Astrocyte (in vitro differentiated cells and primary cell): ENCODE measurements at regions not wholly inside any gene's neighbourhood (a gene's known extent, or its start where the extent isn't known, plus 50 kb on each side); places are given as distances from the start of the nearest gene placed in this dataset.
"Not testable (repeated sequence)": the region's sequence is repeated elsewhere in the genome, so short reads cannot be mapped to it uniquely, and the experiment has no call there.

Source experiments
- DNase-seq: peaks from one replicate; pipeline ENCODE4 v3.0.0-alpha.2; 2010; ENCODE audit warnings: low read depth
- FAIRE-seq: peaks from 2 replicates; lab custom pipeline; 2011; peaks lifted over from hg19 to GRCh38; lab: Jason Lieb, UNC
- H2AFZ ChIP-seq: 2 replicates; pipeline ENCODE4 v1.6.0; 2012; ENCODE audit warnings: low read depth, low read length, inconsistent platforms
- H3K27ac ChIP-seq: 2 replicates; pipeline ENCODE4 v1.5.1; 2011; ENCODE audit warnings: low read depth, low read length, inconsistent platforms
- H3K27me3 ChIP-seq: 2 replicates; pipeline ENCODE4 v1.6.0; 2011; ENCODE audit warnings: low read length, inconsistent platforms; ENCODE audit not compliant: insufficient read depth
- H3K36me3 ChIP-seq: 2 replicates; pipeline ENCODE4 v1.5.1; 2011; ENCODE audit warnings: low read length, inconsistent platforms; ENCODE audit not compliant: insufficient read depth
- H3K4me1 ChIP-seq: 2 replicates; pipeline ENCODE4 v1.5.1; 2011; ENCODE audit warnings: low read length, inconsistent platforms; ENCODE audit not compliant: insufficient read depth
- H3K4me2 ChIP-seq: 2 replicates; pipeline ENCODE4 v1.6.0; 2012; ENCODE audit warnings: low read length, inconsistent platforms
- H3K4me3 ChIP-seq: 2 replicates; pipeline ENCODE4 v1.5.1; 2011; ENCODE audit warnings: low read depth, mild to moderate bottlenecking, low read length, inconsistent platforms; ENCODE audit not compliant: insufficient read depth
- H3K79me2 ChIP-seq: 2 replicates; pipeline ENCODE4 v1.6.0; 2012; ENCODE audit warnings: mild to moderate bottlenecking, low read length, inconsistent platforms; ENCODE audit not compliant: insufficient read depth
- H3K9ac ChIP-seq: 2 replicates; pipeline ENCODE4 v1.6.0; 2012; ENCODE audit warnings: mild to moderate bottlenecking, low read length, inconsistent platforms
- H3K9me3 ChIP-seq: 2 replicates; pipeline ENCODE4 v1.5.1; 2012; ENCODE audit warnings: low read depth, mild to moderate bottlenecking, low read length, inconsistent platforms; ENCODE audit not compliant: insufficient read depth
- H4K20me1 ChIP-seq: 2 replicates; pipeline ENCODE4 v1.6.0; 2012; ENCODE audit warnings: low read length, inconsistent platforms; ENCODE audit not compliant: insufficient read depth
- H3K27ac Mint-ChIP-seq: one replicate; pipeline ENCODE4 v1.8.0; 2021; ENCODE audit warnings: mild to moderate bottlenecking, mixed read lengths; ENCODE audit not compliant: unreplicated experiment
- H3K27me3 Mint-ChIP-seq: one replicate; pipeline ENCODE4 v1.8.0; 2021; ENCODE audit warnings: low read depth, mixed read lengths; ENCODE audit not compliant: unreplicated experiment
- H3K36me3 Mint-ChIP-seq: one replicate; pipeline ENCODE4 v1.8.0; 2021; ENCODE audit warnings: low read depth, mixed read lengths; ENCODE audit not compliant: unreplicated experiment
- H3K4me1 Mint-ChIP-seq: one replicate; pipeline ENCODE4 v1.8.0; 2021; ENCODE audit warnings: low read depth, mixed read lengths; ENCODE audit not compliant: unreplicated experiment
- H3K4me3 Mint-ChIP-seq: one replicate; pipeline ENCODE4 v1.8.0; 2021; ENCODE audit warnings: mild to moderate bottlenecking, moderate library complexity, mixed read lengths; ENCODE audit not compliant: unreplicated experiment
- H3K9me3 Mint-ChIP-seq: one replicate; pipeline ENCODE4 v1.8.0; 2021; ENCODE audit warnings: mild to moderate bottlenecking, mixed read lengths; ENCODE audit not compliant: unreplicated experiment

DNA sequence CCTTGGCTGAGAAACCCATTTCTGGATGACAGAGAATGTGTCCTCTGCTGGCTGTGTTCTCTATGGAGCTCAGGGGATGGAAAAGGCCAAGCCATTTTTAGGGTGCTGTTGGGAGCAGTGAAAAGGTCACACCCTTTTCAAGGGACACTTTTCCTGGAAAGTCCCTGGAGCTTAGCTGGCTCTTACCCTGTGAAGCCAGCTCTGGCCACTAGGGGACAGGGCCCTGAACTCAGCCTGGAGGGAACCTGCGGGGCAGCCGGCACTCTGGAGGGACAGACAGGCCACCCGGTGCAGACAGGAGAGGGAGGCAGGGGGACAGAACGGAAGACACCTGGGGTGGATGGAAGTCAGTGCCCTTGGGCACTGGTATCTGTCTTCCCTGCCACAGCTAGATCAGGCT lies 95.3 kb upstream of the ZSCAN2 start:
- H3K9me3 ChIP-seq, H2AFZ ChIP-seq, FAIRE-seq, H3K9ac ChIP-seq, H3K27me3 Mint-ChIP-seq, H3K4me1 ChIP-seq, H3K36me3 Mint-ChIP-seq, H3K4me2 ChIP-seq, H3K27me3 ChIP-seq, H4K20me1 ChIP-seq, H3K4me3 ChIP-seq, H3K4me1 Mint-ChIP-seq, H3K27ac Mint-ChIP-seq, H3K79me2 ChIP-seq, H3K4me3 Mint-ChIP-seq, DNase-seq, H3K36me3 ChIP-seq, H3K9me3 Mint-ChIP-seq, H3K27ac ChIP-seq: not testable (repeated sequence)

DNA sequence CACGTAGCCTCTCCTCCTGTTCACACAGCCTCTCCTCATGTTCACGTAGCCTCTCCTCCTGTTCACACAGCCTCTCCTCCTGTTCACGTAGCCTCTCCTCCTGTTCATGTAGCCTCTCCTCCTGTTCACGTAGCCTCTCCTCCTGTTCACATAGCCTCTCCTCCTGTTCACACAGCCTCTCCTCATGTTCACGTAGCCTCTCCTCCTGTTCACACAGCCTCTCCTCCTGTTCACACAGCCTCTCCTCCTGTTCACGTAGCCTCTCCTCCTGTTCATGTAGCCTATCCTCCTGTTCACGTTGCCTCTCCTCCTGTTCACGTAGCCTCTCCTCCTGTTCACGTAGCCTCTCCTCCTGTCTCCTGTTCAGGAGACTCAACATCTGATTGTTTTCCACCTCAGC lies 88.5 kb upstream of the ZSCAN2 start:
- H3K9me3 ChIP-seq, H3K36me3 Mint-ChIP-seq, H3K27me3 ChIP-seq, H3K9ac ChIP-seq, H3K4me3 ChIP-seq, H3K27ac Mint-ChIP-seq, H3K27ac ChIP-seq, H3K4me1 Mint-ChIP-seq, H3K36me3 ChIP-seq, H3K27me3 Mint-ChIP-seq, H4K20me1 ChIP-seq, H3K4me2 ChIP-seq, H3K9me3 Mint-ChIP-seq, H2AFZ ChIP-seq, H3K4me1 ChIP-seq, H3K4me3 Mint-ChIP-seq, DNase-seq, H3K79me2 ChIP-seq, FAIRE-seq: not testable (repeated sequence)

GRCh38 chr15:84516773-84517172 lies 84.0 kb upstream of the ZSCAN2 start:
- not testable (repeated sequence) for H3K4me3 ChIP-seq, H3K27ac Mint-ChIP-seq, FAIRE-seq, H3K36me3 Mint-ChIP-seq, H3K4me3 Mint-ChIP-seq, H3K4me2 ChIP-seq, H3K4me1 ChIP-seq, H3K79me2 ChIP-seq, H3K36me3 ChIP-seq, H4K20me1 ChIP-seq, DNase-seq, H3K27me3 ChIP-seq, H3K9ac ChIP-seq, H3K9me3 ChIP-seq, H2AFZ ChIP-seq, H3K27me3 Mint-ChIP-seq, H3K9me3 Mint-ChIP-seq, H3K27ac ChIP-seq, H3K4me1 Mint-ChIP-seq

- not testable (repeated sequence) for H3K79me2 ChIP-seq, H3K27me3 Mint-ChIP-seq, H3K36me3 ChIP-seq, H3K4me3 ChIP-seq, H3K4me2 ChIP-seq, DNase-seq, FAIRE-seq, H3K27me3 ChIP-seq, H3K36me3 Mint-ChIP-seq, H3K4me1 ChIP-seq, H3K27ac ChIP-seq, H3K9me3 ChIP-seq, H3K9ac ChIP-seq, H3K4me3 Mint-ChIP-seq, H3K9me3 Mint-ChIP-seq, H2AFZ ChIP-seq, H3K4me1 Mint-ChIP-seq, H4K20me1 ChIP-seq
- H3K27ac Mint-ChIP-seq, result peak overlapping the region; percentile 91
Observed at GRCh38 chr15:84525491-84526344, 75.1 kb upstream of the ZSCAN2 start.

GRCh38 chr15:84530751-84531150 lies 70.1 kb upstream of the ZSCAN2 start:
- H3K4me1 ChIP-seq, H3K9me3 Mint-ChIP-seq, H3K79me2 ChIP-seq, H3K4me3 ChIP-seq, H2AFZ ChIP-seq, DNase-seq, H4K20me1 ChIP-seq, H3K27me3 ChIP-seq, H3K9ac ChIP-seq, H3K4me2 ChIP-seq, H3K4me3 Mint-ChIP-seq, H3K36me3 Mint-ChIP-seq, H3K27me3 Mint-ChIP-seq, H3K27ac Mint-ChIP-seq, H3K27ac ChIP-seq, FAIRE-seq, H3K9me3 ChIP-seq, H3K36me3 ChIP-seq: not testable (repeated sequence)
- peaks cover 14% of the 10 kb centered on the region for H3K4me1 Mint-ChIP-seq

DNA sequence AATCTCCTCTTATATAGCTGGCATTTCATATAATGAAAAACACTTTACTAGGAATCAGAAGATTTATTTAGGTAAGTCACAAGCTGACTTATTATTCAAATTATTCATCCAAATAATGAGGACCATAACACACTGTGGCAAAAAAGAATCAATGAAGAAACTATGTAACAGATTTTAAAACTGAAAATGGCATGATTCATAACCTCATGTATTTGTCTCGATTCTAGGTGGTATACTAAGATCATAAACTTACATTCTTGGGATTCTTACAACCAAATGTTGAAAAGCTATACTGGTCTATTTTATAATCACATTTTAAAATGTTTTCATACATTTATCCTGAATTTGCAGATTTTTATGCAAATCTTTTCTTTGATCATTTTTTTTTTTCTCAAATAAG lies 69.6 kb upstream of the ZSCAN2 start:
- H3K27ac Mint-ChIP-seq, H3K27me3 ChIP-seq, H4K20me1 ChIP-seq, H3K36me3 Mint-ChIP-seq, H3K4me3 ChIP-seq, DNase-seq, H3K4me1 ChIP-seq, H2AFZ ChIP-seq, H3K9me3 Mint-ChIP-seq, H3K36me3 ChIP-seq, H3K9me3 ChIP-seq, H3K4me2 ChIP-seq, H3K27me3 Mint-ChIP-seq, H3K4me3 Mint-ChIP-seq, H3K79me2 ChIP-seq, H3K9ac ChIP-seq, FAIRE-seq, H3K27ac ChIP-seq: not testable (repeated sequence)
- peaks cover 12% of the 10 kb centered on the region for H3K4me1 Mint-ChIP-seq
